HFFc6 (cell line): ENCODE measurements at regions not wholly inside any gene's neighbourhood (a gene's known extent, or its start where the extent isn't known, plus 50 kb on each side); places are given as distances from the start of the nearest gene placed in this dataset.

Experiments used
- DNase-seq: peaks from one replicate; pipeline ENCODE4 v3.0.0-alpha.2; 2018
- H3K27ac Mint-ChIP-seq: 2 replicates; pipeline ENCODE4 v1.8.0; 2020; ENCODE audit warnings: mild to moderate bottlenecking, mixed read lengths
- H3K27me3 Mint-ChIP-seq: 2 replicates; pipeline ENCODE4 v1.8.0; 2021; ENCODE audit warnings: mild to moderate bottlenecking, moderate library complexity, mixed read lengths; ENCODE audit not compliant: insufficient read depth
- H3K36me3 Mint-ChIP-seq: 2 replicates; pipeline ENCODE4 v1.8.0; 2021; ENCODE audit warnings: low read depth, mixed read lengths
- H3K4me1 Mint-ChIP-seq: 2 replicates; pipeline ENCODE4 v1.8.0; 2020; ENCODE audit warnings: low read depth, mixed read lengths
- H3K4me3 Mint-ChIP-seq: 2 replicates; pipeline ENCODE4 v1.8.0; 2020; ENCODE audit warnings: mild to moderate bottlenecking, moderate library complexity, mixed read lengths
- H3K9me3 Mint-ChIP-seq: 2 replicates; pipeline ENCODE4 v1.8.0; 2020; ENCODE audit warnings: mild to moderate bottlenecking, mixed read lengths
- TF ChIP-seq, protein P1 (sequence below): fragments of 200-600 bp; sonication (generic); IDR thresholded peaks from 2 replicates; pipeline ENCODE4 v1.5.0; 2021; ENCODE audit warnings: antibody characterized with exemption, mild to moderate bottlenecking

DNA sequence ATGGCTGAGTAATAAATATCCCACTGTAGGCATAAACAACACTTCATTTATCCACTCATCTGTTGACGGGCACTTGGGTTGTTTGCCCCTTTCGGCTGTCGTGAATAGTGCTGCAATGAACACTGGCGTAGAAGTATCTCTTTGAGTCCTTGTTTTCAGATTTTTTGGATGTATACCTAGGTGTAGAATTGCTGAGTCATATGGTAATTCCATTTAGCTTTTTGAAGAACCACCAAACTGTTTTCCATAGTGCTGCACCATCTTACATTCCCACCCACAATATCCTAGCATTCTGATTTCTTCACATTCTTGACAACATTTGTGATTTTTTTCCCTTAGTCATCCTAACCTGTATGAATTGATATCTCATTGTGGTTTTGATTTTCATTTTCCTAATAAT is 109.0 kb downstream of the NXNL2 start:
- Mint-ChIP-seq H3K9me3 (no peaks in the 10 kb centered on the region), H3K27ac (no peak overlapping the region), H3K4me3 (no peak overlapping the region), H3K4me1 (peaks cover 21% of the 10 kb centered on the region), H3K36me3 (peaks cover 21% of the 10 kb centered on the region; the same call in 1 of the 2 replicates), H3K27me3 (peaks cover 8% of the 10 kb centered on the region)
- no peak for DNase-seq
- TF ChIP-seq, protein P1, sequence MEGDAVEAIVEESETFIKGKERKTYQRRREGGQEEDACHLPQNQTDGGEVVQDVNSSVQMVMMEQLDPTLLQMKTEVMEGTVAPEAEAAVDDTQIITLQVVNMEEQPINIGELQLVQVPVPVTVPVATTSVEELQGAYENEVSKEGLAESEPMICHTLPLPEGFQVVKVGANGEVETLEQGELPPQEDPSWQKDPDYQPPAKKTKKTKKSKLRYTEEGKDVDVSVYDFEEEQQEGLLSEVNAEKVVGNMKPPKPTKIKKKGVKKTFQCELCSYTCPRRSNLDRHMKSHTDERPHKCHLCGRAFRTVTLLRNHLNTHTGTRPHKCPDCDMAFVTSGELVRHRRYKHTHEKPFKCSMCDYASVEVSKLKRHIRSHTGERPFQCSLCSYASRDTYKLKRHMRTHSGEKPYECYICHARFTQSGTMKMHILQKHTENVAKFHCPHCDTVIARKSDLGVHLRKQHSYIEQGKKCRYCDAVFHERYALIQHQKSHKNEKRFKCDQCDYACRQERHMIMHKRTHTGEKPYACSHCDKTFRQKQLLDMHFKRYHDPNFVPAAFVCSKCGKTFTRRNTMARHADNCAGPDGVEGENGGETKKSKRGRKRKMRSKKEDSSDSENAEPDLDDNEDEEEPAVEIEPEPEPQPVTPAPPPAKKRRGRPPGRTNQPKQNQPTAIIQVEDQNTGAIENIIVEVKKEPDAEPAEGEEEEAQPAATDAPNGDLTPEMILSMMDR: no peak

GRCh38 chr9:88645172-88645878 is 110.3 kb downstream of the NXNL2 start:
- peaks cover 4% of the 10 kb centered on the region for H3K27me3 Mint-ChIP-seq
- TF ChIP-seq, protein P1: no peak
- no peak overlapping the region for H3K27ac Mint-ChIP-seq
- no peaks in the 10 kb centered on the region for H3K9me3 Mint-ChIP-seq
- H3K4me1 Mint-ChIP-seq: peaks cover 30% of the 10 kb centered on the region
- H3K36me3 Mint-ChIP-seq: peaks cover 21% of the 10 kb centered on the region; the same call in 1 of the 2 replicates
- DNase-seq: no peak
- H3K4me3 Mint-ChIP-seq: peak overlapping the region; percentile 18; the same call in 1 of the 2 replicates

DNA sequence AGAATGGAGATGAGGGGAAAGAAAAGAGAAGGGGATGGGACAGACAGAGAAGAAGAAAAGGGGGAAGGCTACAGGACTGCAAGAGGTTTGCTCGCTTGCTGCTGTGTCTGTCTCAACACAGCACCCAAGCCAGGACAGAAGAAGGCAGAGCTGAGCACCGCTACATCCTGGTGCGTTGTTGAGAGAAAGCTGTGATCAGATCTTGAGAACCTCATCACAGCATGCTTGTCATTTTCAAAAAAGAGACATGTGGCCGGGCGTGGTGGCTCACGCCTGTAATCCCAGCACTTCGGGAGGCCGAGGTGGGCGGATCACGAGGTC is 110.9 kb downstream of the NXNL2 start:
- peaks cover 35% of the 10 kb centered on the region for H3K4me1 Mint-ChIP-seq
- DNase-seq: no peak
- peaks cover 21% of the 10 kb centered on the region; the same call in 1 of the 2 replicates for H3K36me3 Mint-ChIP-seq
- H3K27me3 Mint-ChIP-seq: peaks cover 4% of the 10 kb centered on the region
- no peaks in the 10 kb centered on the region for H3K9me3 Mint-ChIP-seq
- H3K4me3 Mint-ChIP-seq: peak overlapping the region; percentile 18; the same call in 1 of the 2 replicates
- no peak overlapping the region for H3K27ac Mint-ChIP-seq
- TF ChIP-seq, protein P1: no peak

GRCh38 chr9:88646539-88647300 is 111.7 kb downstream of the NXNL2 start:
- peaks cover 4% of the 10 kb centered on the region for H3K27me3 Mint-ChIP-seq
- TF ChIP-seq, protein P1: no peak
- H3K36me3 Mint-ChIP-seq: peaks cover 21% of the 10 kb centered on the region; the same call in 1 of the 2 replicates
- H3K4me1 Mint-ChIP-seq: peaks cover 37% of the 10 kb centered on the region
- no peak overlapping the region for H3K4me3 Mint-ChIP-seq
- H3K9me3 Mint-ChIP-seq: no peaks in the 10 kb centered on the region
- no peak overlapping the region for H3K27ac Mint-ChIP-seq
- DNase-seq: no peak

DNA sequence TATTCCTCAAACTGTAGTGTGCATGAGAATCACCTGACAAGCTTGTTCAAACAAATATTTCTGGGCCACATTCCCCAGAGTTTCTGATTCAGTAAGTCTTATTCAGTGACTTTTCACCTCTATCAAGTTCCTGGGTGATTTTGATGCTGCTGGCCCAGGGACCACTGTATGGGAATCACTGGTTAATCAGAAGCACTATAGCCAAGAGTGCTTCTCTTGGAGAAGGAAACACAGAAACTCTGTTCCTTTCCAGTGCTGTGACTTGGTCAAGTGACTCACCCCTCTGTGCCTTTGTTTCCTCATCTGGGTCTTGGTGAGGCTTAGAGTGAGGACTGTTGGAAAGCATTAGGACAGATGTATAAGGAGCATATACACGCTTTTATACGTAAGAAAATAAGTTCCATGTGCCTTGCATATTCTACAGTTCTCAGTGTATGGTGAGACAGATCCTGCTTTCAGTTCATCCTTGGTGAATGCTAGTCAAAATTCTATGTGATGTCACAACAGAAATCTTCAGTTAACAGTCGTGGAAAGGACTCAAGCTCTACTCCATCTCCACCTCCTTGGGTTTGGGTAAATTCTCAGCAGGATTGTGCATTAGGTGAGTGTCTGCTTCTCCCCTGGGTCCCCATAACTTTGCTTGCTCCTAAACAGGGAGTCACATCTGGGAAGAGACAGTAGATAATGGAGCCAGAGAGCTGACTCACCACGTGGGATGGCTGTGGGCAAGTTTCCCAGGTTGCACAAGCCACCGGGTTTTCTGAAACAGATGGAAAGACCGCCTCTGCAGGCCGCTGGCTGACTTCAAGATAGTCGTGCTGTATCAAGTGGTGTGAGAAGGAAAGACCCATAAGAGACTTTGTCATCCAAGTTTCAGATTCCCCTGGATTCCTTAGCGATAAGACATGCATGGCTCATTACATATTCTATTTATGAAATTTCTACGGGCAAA is 117.0 kb downstream of the NXNL2 start:
- peaks cover 60% of the 10 kb centered on the region for H3K4me1 Mint-ChIP-seq
- H3K4me3 Mint-ChIP-seq: peak overlapping the region; percentile 86
- TF ChIP-seq, protein P1: peak; percentile 50
- DNase-seq: peak; percentile 98
- peaks cover 6% of the 10 kb centered on the region; the same call in 1 of the 2 replicates for H3K36me3 Mint-ChIP-seq
- no peaks in the 10 kb centered on the region for H3K9me3 Mint-ChIP-seq
- no peaks in the 10 kb centered on the region; the same call in 1 of the 2 replicates for H3K27me3 Mint-ChIP-seq
- H3K27ac Mint-ChIP-seq: peak overlapping the region; percentile 94
